Fibroblast of villous mesenchyme (primary cell): ENCODE measurements at regions not wholly inside any gene's neighbourhood (a gene's known extent, or its start where the extent isn't known, plus 50 kb on each side); places are given as distances from the start of the nearest gene placed in this dataset. TPM values are rescaled to one million over a fixed set of nuclear protein-coding genes. Genes with fewer than 3 reads are reported as not detected.

Experiments used
- DNase-seq: peaks from one replicate; pipeline ENCODE4 v3.0.0-alpha.2; 2010; ENCODE audit warnings: low read depth
- H3K4me3 ChIP-seq: 2 replicates; pipeline ENCODE4 v1.5.1; 2011; ENCODE audit warnings: low read depth, mild to moderate bottlenecking, low read length
- small RNA-seq: library from RNA; depleted of rRNA; stranded (forward); fragments of <200 nt; gene quantifications from one replicate; pipeline ENCODE3, GENCODE V24; 2012
- TF ChIP-seq, protein P1 (sequence below): IDR thresholded peaks from 2 replicates; pipeline ENCODE4 v1.5.1; 2012; ENCODE audit warnings: low read depth, mild to moderate bottlenecking, low read length; ENCODE audit not compliant: insufficient read depth

DNA sequence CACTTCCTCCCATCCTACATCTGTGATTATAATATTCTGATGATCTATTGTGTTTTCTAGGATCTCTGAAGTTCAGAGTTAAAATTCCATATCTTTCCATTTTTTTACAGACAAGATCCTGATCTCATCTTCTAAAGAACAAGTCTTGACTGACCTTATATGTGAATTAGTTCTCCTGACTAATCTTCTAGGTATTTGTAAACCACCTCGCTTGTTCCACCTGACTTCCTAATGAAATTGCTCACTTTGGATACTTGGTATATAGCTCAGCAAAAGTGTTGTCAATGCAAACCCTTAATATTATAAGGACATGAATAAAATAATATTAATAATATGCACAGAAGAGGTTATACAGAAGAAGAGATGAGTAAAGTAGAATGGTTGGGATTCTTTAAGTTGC is 68.2 kb upstream of the NR4A3 start:
- no peak overlapping the region for H3K4me3 ChIP-seq
- TF ChIP-seq, protein P1, sequence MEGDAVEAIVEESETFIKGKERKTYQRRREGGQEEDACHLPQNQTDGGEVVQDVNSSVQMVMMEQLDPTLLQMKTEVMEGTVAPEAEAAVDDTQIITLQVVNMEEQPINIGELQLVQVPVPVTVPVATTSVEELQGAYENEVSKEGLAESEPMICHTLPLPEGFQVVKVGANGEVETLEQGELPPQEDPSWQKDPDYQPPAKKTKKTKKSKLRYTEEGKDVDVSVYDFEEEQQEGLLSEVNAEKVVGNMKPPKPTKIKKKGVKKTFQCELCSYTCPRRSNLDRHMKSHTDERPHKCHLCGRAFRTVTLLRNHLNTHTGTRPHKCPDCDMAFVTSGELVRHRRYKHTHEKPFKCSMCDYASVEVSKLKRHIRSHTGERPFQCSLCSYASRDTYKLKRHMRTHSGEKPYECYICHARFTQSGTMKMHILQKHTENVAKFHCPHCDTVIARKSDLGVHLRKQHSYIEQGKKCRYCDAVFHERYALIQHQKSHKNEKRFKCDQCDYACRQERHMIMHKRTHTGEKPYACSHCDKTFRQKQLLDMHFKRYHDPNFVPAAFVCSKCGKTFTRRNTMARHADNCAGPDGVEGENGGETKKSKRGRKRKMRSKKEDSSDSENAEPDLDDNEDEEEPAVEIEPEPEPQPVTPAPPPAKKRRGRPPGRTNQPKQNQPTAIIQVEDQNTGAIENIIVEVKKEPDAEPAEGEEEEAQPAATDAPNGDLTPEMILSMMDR = no peak
- DNase-seq = no peak

DNA sequence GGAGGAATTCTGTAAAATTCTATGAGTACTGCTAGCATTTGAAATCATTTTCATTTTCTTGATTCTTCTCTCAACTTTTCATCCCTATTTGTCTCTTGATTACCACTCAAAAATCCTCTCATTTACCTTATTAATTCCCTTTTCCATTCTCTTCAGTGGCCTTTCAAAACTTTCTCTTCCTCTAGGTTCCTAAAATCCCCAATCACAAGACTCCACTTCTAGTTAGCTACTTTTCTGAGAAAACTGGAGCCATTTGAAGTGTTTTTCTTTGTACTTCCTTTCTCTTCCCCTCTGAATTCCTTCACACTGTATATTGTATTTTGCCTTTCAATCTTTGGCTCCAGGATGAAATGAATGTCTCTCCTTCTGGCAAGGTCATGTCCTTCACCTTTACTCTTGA is 61.3 kb upstream of the NR4A3 start:
- no peak for DNase-seq
- no peak overlapping the region for H3K4me3 ChIP-seq
- TF ChIP-seq, protein P1 = no peak

DNA sequence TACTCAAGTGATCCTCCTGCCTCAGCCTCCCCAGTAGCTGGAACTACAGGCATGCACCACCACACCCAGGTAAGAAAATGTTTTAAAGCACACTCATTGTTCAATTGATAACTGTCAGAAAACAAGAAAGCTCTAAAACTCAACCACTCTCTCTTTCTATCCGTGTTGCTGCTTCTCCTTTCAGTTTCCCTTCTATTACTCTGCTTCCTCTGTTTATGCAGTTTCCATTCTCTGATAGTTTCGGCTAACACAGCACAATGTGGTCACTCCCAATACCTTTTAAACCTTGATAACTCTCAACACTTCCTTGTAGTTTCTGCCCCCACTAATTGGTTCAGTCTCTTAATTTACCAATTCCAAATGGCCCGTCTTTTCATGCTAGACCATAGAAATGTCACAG is 59.2 kb upstream of the NR4A3 start:
- TF ChIP-seq, protein P1 = no peak
- no peak for DNase-seq

More for the DNA sequence above, 59.2 kb upstream of the NR4A3 start:
- H3K4me3 ChIP-seq = no peak overlapping the region

Small RNAs in the stretch of these regions (small RNA-seq; reads per million reads assigned to genes)
- gene AL137067.1 (not detected), gene AL137067.2 (not detected)
